ENCODE measurements at regions not wholly inside any gene's neighbourhood (a gene's known extent, or its start where the extent isn't known, plus 50 kb on each side); places are given as distances from the start of the nearest gene placed in this dataset.

DNA sequence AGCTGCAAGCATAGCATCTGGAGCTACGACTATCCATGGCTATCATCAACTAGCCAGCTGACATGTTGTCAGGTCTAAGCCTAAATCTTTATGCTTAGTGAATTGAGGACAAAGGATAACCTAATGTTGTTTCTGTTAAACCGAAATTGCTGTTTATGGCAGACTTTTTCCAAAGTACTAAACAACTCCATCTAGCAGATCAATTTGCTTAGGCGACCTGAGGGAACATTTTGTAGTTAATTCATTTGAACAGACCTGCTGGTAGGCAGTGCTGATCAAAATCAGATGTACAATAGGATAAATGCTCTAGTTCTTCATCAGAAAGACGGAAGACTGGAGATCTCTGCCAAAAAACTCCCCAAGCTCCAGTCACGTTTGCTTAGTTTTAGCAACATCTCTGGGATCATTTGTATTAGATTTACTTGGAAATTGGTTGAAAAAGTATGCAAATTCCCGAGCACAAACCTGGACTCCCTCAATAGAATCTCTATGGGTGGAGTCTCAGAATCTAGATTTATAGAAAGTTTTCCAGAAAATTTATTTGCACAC is 301.6 kb upstream of the NRP1 start:
- no peak for TF ChIP-seq EZH2 (IDR thresholded peaks at IDR 0.05; ENCODE audit: borderline replicate concordance, low read depth, low read length, severe bottlenecking)
- TF ChIP-seq, protein P1, sequence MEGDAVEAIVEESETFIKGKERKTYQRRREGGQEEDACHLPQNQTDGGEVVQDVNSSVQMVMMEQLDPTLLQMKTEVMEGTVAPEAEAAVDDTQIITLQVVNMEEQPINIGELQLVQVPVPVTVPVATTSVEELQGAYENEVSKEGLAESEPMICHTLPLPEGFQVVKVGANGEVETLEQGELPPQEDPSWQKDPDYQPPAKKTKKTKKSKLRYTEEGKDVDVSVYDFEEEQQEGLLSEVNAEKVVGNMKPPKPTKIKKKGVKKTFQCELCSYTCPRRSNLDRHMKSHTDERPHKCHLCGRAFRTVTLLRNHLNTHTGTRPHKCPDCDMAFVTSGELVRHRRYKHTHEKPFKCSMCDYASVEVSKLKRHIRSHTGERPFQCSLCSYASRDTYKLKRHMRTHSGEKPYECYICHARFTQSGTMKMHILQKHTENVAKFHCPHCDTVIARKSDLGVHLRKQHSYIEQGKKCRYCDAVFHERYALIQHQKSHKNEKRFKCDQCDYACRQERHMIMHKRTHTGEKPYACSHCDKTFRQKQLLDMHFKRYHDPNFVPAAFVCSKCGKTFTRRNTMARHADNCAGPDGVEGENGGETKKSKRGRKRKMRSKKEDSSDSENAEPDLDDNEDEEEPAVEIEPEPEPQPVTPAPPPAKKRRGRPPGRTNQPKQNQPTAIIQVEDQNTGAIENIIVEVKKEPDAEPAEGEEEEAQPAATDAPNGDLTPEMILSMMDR (IDR thresholded peaks at IDR 0.05; ENCODE audit: borderline replicate concordance, extremely low read depth, low read length, poor library complexity, severe bottlenecking), result no peak
